ENCODE measurements at regions not wholly inside any gene's neighbourhood (a gene's known extent, or its start where the extent isn't known, plus 50 kb on each side); places are given as distances from the start of the nearest gene placed in this dataset.

- Histone ChIP-seq H3K79me2 (ENCODE audit: insufficient read depth, low read length) (no peaks in the 10 kb centered on the region), H3K36me3 (replicated peaks in 1 of 2; ENCODE audit: control insufficient read depth in 1 of 2, insufficient read depth in 2 of 2, low read length in 2 of 2) (no peaks in the 10 kb centered on the region), H3K4me3 (replicated peaks in 1 of 3; ENCODE audit: low read depth in 2 of 3, low read length in 3 of 3) (no peak overlapping the region), H3K4me1 (ENCODE audit: control insufficient read depth in 1 of 2, insufficient read depth in 2 of 2, low read length in 2 of 2) (no peaks in the 10 kb centered on the region), H3K9me3 (replicated peaks in 1 of 2; ENCODE audit: control insufficient read depth in 1 of 2, insufficient read depth in 1 of 2, low read length in 2 of 2) (no peaks in the 10 kb centered on the region), H3K4me2 (replicated peaks; ENCODE audit: extremely low read depth, low read length, poor library complexity, severe bottlenecking) (no peak overlapping the region), H4K20me1 (ENCODE audit: insufficient read depth, low read length) (no peaks in the 10 kb centered on the region), H3K27me3 (ENCODE audit: control insufficient read depth in 2 of 2, insufficient read depth in 2 of 2, low read length in 2 of 2) (no peaks in the 10 kb centered on the region), H3K9ac (ENCODE audit: insufficient read depth, low read length, poor library complexity, severe bottlenecking) (no peak overlapping the region), H2AFZ (ENCODE audit: insufficient read depth, low read depth, low read length, poor library complexity, severe bottlenecking) (no peak overlapping the region), H3K27ac (ENCODE audit: low read depth in 1 of 2, low read length in 2 of 2) (no peak overlapping the region)
- DNase-seq: no peak
- Mint-ChIP-seq H3K9me3 (no peaks in the 10 kb centered on the region), H3K27me3 (ENCODE audit: low read depth in 3 of 3) (peaks cover 0 to 3% (median 1%) of the 10 kb centered on the region in 3 donors), H3K27ac (peak overlapping the region in 1 of 7 donors; percentile 31), H3K4me1 (peaks cover 8% of the 10 kb centered on the region), H3K36me3 (no peaks in the 10 kb centered on the region), H3K4me3 (no peak overlapping the region)
- no peak for TF ChIP-seq CTCF (IDR thresholded peaks at IDR 0.05)
- intact Hi-C loops (cut with micrococcal nuclease): no loop called here
- WGBS (ENCODE audit: insufficient coverage): 76% methylated on average over 6 of the region's 8 CpGs
Observed at GRCh38 chr5:168092209-168093185, 198.9 kb upstream of the WWC1 start.

- DNase-seq: no peak
- no peaks in the 10 kb centered on the region for H3K9me3 ChIP-seq (replicated peaks in 1 of 2; ENCODE audit: control insufficient read depth in 1 of 2, insufficient read depth in 1 of 2, low read length in 2 of 2)
- H3K27ac ChIP-seq (ENCODE audit: low read depth in 1 of 2, low read length in 2 of 2): no peak overlapping the region
- no peak overlapping the region for H3K4me2 ChIP-seq (replicated peaks; ENCODE audit: extremely low read depth, low read length, poor library complexity, severe bottlenecking)
- no peak overlapping the region for H3K4me3 Mint-ChIP-seq
- no peaks in the 10 kb centered on the region for H4K20me1 ChIP-seq (ENCODE audit: insufficient read depth, low read length)
- H3K36me3 ChIP-seq (replicated peaks in 1 of 2; ENCODE audit: control insufficient read depth in 1 of 2, insufficient read depth in 2 of 2, low read length in 2 of 2): no peaks in the 10 kb centered on the region
- no peaks in the 10 kb centered on the region for H3K27me3 ChIP-seq (ENCODE audit: control insufficient read depth in 2 of 2, insufficient read depth in 2 of 2, low read length in 2 of 2)
- no peak overlapping the region for H3K9ac ChIP-seq (ENCODE audit: insufficient read depth, low read length, poor library complexity, severe bottlenecking)
- H3K9me3 Mint-ChIP-seq: no peaks in the 10 kb centered on the region
- no peak overlapping the region for H2AFZ ChIP-seq (ENCODE audit: insufficient read depth, low read depth, low read length, poor library complexity, severe bottlenecking)
- H3K27ac Mint-ChIP-seq: no peak overlapping the region
- H3K36me3 Mint-ChIP-seq: no peaks in the 10 kb centered on the region
- no peaks in the 10 kb centered on the region for H3K79me2 ChIP-seq (ENCODE audit: insufficient read depth, low read length)
- H3K4me3 ChIP-seq (replicated peaks in 1 of 3; ENCODE audit: low read depth in 2 of 3, low read length in 3 of 3): no peak overlapping the region
- WGBS (ENCODE audit: insufficient coverage): no CpG with 5 or more reads among the region's 5 CpGs
- TF ChIP-seq CTCF (IDR thresholded peaks at IDR 0.05): no peak
- intact Hi-C loops (cut with micrococcal nuclease): no loop called here
- peaks cover 8% of the 10 kb centered on the region for H3K4me1 Mint-ChIP-seq
- no peaks in the 10 kb centered on the region for H3K4me1 ChIP-seq (ENCODE audit: control insufficient read depth in 1 of 2, insufficient read depth in 2 of 2, low read length in 2 of 2)
- peaks cover 0 to 3% (median 0%) of the 10 kb centered on the region in 3 donors for H3K27me3 Mint-ChIP-seq (ENCODE audit: low read depth in 3 of 3)
Observed at GRCh38 chr5:168093200-168093910, 198.1 kb upstream of the WWC1 start.

Data from CD14-positive monocyte (primary cell).